ENCODE measurements at regions not wholly inside any gene's neighbourhood (a gene's known extent, or its start where the extent isn't known, plus 50 kb on each side); places are given as distances from the start of the nearest gene placed in this dataset.
"Not testable (repeated sequence)": the region's sequence is repeated elsewhere in the genome, so short reads cannot be mapped to it uniquely, and the experiment has no call there.

DNA sequence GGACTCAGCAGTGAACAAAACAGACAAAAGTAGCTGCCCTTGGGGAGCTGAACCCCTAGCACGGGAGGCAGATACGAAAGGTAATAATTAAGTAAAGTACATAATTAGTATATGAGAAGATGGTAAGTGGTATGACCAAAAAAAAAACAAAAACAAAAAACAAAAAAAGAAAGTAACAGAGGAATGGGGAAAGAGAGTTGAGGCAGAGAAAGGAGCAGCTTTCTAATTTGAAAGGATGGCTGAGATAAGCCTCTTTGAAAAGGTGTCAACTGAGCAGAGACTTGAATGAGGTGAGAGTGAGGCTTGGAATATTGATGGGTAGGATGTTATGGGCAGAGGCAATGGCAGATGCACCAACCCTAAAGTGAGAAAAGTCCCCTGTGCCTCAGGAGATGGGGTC lies 69.7 kb downstream of the CARTPT start:
- 81 to 96% (median 92%) methylated on average over 2 of the region's 2 CpGs for WGBS, 5 donors
- TF ChIP-seq POLR2A (IDR thresholded peaks at IDR 0.05) (no peak), POLR2AphosphoS5 (IDR thresholded peaks at IDR 0.05) (no peak)
- TF ChIP-seq, protein P1, sequence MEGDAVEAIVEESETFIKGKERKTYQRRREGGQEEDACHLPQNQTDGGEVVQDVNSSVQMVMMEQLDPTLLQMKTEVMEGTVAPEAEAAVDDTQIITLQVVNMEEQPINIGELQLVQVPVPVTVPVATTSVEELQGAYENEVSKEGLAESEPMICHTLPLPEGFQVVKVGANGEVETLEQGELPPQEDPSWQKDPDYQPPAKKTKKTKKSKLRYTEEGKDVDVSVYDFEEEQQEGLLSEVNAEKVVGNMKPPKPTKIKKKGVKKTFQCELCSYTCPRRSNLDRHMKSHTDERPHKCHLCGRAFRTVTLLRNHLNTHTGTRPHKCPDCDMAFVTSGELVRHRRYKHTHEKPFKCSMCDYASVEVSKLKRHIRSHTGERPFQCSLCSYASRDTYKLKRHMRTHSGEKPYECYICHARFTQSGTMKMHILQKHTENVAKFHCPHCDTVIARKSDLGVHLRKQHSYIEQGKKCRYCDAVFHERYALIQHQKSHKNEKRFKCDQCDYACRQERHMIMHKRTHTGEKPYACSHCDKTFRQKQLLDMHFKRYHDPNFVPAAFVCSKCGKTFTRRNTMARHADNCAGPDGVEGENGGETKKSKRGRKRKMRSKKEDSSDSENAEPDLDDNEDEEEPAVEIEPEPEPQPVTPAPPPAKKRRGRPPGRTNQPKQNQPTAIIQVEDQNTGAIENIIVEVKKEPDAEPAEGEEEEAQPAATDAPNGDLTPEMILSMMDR (IDR thresholded peaks at IDR 0.05 in 8 of 11, conservative IDR thresholded peaks at IDR 0.05 in 3 of 11), result no peak
- H3K27me3 ChIP-seq (replicated peaks in 1 of 7), result peaks cover 0 to 23% (median 0%) of the 10 kb centered on the region in 7 donors
- no peak overlapping the region for H3K4me3 ChIP-seq
- H3K27ac ChIP-seq, result no peak overlapping the region
- peaks cover 0 to 26% (median 20%) of the 10 kb centered on the region in 8 donors for H3K9me3 ChIP-seq
- no peaks in the 10 kb centered on the region for H3K36me3 ChIP-seq
- H3K4me1 ChIP-seq, result peaks cover 0 to under 1% (median 0%) of the 10 kb centered on the region in 6 donors
- intact Hi-C loops (cut with DNase I; ENCODE audit: low total_unique reads), result loop anchor here (10.0 kb wide), 1 partner anchor 516 kb away; no protein-coding TSS in a partner anchor
- DNase-seq, result no peak

DNA sequence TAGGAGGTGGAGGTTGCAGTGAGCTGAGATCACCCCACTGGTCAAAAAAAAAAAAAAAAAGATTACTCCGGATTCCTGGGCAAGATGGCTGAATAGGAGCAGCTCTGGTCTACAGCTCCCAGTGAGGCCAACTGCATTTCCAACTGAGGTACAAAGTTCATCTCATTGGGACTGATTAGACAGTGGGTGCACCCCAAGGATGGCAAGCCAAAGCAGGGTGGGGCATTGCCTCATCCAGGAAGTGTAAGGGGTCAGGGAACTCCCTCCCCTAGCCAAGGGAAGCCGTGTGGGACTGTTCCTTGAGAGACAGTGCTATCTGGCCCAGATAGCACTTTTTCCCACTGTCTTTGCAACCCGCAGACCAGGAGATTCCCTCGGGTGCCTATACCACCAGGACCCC lies 70.7 kb downstream of the CARTPT start:
- TF ChIP-seq POLR2AphosphoS5 (IDR thresholded peaks at IDR 0.05) (no peak), POLR2A (IDR thresholded peaks at IDR 0.05) (no peak)
- TF ChIP-seq, protein P1 (IDR thresholded peaks at IDR 0.05 in 8 of 11, conservative IDR thresholded peaks at IDR 0.05 in 3 of 11), result no peak
- 69 to 94% (median 75%) methylated on average over 4 of the region's 4 CpGs for WGBS, 5 donors
- no peak overlapping the region for H3K27ac ChIP-seq
- intact Hi-C loops (cut with DNase I; ENCODE audit: low total_unique reads), result loop anchor here (10.0 kb wide), 1 partner anchor 515 kb away; no protein-coding TSS in a partner anchor
- peaks cover 0 to 23% (median 0%) of the 10 kb centered on the region in 7 donors for H3K27me3 ChIP-seq (replicated peaks in 1 of 7)
- no peak overlapping the region for H3K4me3 ChIP-seq
- H3K9me3 ChIP-seq, result peaks cover 0 to 36% (median 28%) of the 10 kb centered on the region in 8 donors
- H3K36me3 ChIP-seq, result no peaks in the 10 kb centered on the region
- DNase-seq, result no peak
- H3K4me1 ChIP-seq, result no peaks in the 10 kb centered on the region

DNA sequence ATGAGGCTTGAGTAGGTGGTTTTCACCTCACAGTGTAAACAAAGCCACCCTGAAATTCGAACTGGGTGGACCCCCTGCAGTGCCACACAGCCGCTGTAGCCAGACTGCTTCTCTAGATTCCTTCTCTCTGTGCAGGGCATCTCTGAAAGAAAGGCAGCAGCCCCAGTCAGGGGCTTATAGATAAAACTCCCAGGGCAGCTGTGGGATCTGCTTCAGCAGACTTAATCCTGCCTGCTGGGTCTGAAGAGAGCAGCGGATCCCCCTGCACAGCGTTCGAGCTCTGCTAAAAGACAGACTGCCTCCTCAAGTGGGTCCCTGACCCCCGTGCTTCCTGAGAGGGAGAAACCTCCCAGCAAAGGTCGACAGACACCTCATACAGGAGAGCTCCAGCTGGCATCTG lies 71.4 kb downstream of the CARTPT start:
- TF ChIP-seq POLR2A (IDR thresholded peaks at IDR 0.05) (no peak), POLR2AphosphoS5 (IDR thresholded peaks at IDR 0.05) (no peak)
- TF ChIP-seq, protein P1 (IDR thresholded peaks at IDR 0.05 in 8 of 11, conservative IDR thresholded peaks at IDR 0.05 in 3 of 11), result no peak
- Histone ChIP-seq H3K27ac (no peak overlapping the region), H3K4me1 (no peaks in the 10 kb centered on the region), H3K4me3 (no peak overlapping the region), H3K9me3 (peaks cover 0 to 41% (median 32%) of the 10 kb centered on the region in 8 donors), H3K36me3 (no peaks in the 10 kb centered on the region), H3K27me3 (replicated peaks in 1 of 7) (peaks cover 0 to 23% (median 0%) of the 10 kb centered on the region in 7 donors)
- intact Hi-C loops (cut with DNase I; ENCODE audit: low total_unique reads), result no loop called here
- 30 to 59% (median 53%) methylated on average over 3 to 7 of the region's 7 CpGs for WGBS, 5 donors
- peak; percentile 70 for DNase-seq

DNA sequence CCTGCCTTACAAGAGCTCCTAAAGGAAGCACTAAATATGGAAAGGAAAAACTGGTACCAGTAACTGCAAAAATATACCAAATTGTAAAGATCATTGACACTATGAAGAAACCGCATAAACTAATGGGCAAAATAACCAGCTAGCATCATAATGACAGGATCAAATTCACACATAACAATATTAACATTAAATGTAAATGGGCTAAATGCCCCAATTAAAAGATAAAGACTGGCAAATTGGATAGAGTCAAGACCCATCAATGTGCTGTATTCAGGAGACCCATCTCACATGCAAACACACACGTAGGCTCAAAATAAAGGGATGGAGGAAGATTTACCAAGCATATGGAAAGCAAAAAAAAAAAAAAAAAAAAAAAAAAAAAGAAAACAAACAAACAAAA lies 73.0 kb downstream of the CARTPT start:
- H3K4me1 ChIP-seq; H3K36me3 ChIP-seq; DNase-seq; intact Hi-C loops (cut with DNase I; ENCODE audit: low total_unique reads); H3K4me3 ChIP-seq; H3K27ac ChIP-seq: not testable (repeated sequence)
- WGBS, 5 donors, result 85 to 97% (median 87%) methylated on average over 2 of the region's 2 CpGs
- Histone ChIP-seq H3K9me3 (peaks cover 0 to 41% (median 32%) of the 10 kb centered on the region in 8 donors), H3K27me3 (replicated peaks in 1 of 7) (peaks cover 0 to 23% (median 0%) of the 10 kb centered on the region in 7 donors)

Data from spleen (tissue), 11 donors.